H9 (cell line): ENCODE measurements at regions not wholly inside any gene's neighbourhood (a gene's known extent, or its start where the extent isn't known, plus 50 kb on each side); places are given as distances from the start of the nearest gene placed in this dataset.
A peak's percentile ranks its signal among the peaks of the same experiment; 100 is the strongest.

Source experiments
- DNase-seq: peaks from one replicate; pipeline ENCODE4 v3.0.0-alpha.2; 2017
- H2AFZ ChIP-seq: one replicate; pipeline ENCODE4 v1.6.1; 2013; ENCODE audit warnings: mild to moderate bottlenecking, low read length, control low read depth, moderate library complexity
- H2AK5ac ChIP-seq: 2 replicates; pipeline ENCODE4 v1.6.1; 2013; ENCODE audit warnings: low read length, control low read depth, mixed read lengths; ENCODE audit not compliant: insufficient read length
- H2BK120ac ChIP-seq: one replicate; pipeline ENCODE4 v1.6.1; 2013; ENCODE audit warnings: low read depth, mild to moderate bottlenecking, low read length, control low read depth, inconsistent platforms; ENCODE audit not compliant: poor library complexity, severe bottlenecking
- H2BK12ac ChIP-seq: 2 replicates; pipeline ENCODE4 v1.6.1; 2013; ENCODE audit warnings: low read length, control low read depth, mixed read lengths, low read depth; ENCODE audit not compliant: insufficient read length
- H2BK15ac ChIP-seq: 2 replicates; pipeline ENCODE4 v1.6.1; 2013; ENCODE audit warnings: low read depth, low read length, control low read depth
- H2BK20ac ChIP-seq: one replicate; pipeline ENCODE4 v1.6.1; 2013; ENCODE audit warnings: low read depth, mild to moderate bottlenecking, low read length, control low read depth, inconsistent platforms; ENCODE audit not compliant: poor library complexity, severe bottlenecking
- H2BK5ac ChIP-seq: 2 replicates; pipeline ENCODE4 v1.6.1; 2013; ENCODE audit warnings: low read length, control low read depth, mixed read lengths; ENCODE audit not compliant: insufficient read length
- H3K14ac ChIP-seq: 2 replicates; pipeline ENCODE4 v1.6.1; 2013; ENCODE audit warnings: low read length, control low read depth; ENCODE audit not compliant: insufficient read depth
- H3K18ac ChIP-seq: 2 replicates; pipeline ENCODE4 v1.6.1; 2013; ENCODE audit warnings: low read depth, mild to moderate bottlenecking, mixed read lengths, low read length, control low read depth; ENCODE audit not compliant: insufficient read length
- H3K23ac ChIP-seq: 2 replicates; pipeline ENCODE4 v1.6.1; 2013; ENCODE audit warnings: low read length, control low read depth, mixed read lengths, low read depth; ENCODE audit not compliant: insufficient read length
- H3K23me2 ChIP-seq: 2 replicates; pipeline ENCODE4 v1.6.1; 2013; ENCODE audit warnings: low read depth, mild to moderate bottlenecking, mixed read lengths, low read length, control low read depth; ENCODE audit not compliant: insufficient read length, poor library complexity, severe bottlenecking
- H3K27ac ChIP-seq: 2 replicates; pipeline ENCODE4 v1.5.1; 2013; ENCODE audit warnings: low read length, control low read depth, mixed read lengths, low read depth; ENCODE audit not compliant: insufficient read length
- H3K27me3 ChIP-seq: 2 replicates; pipeline ENCODE4 v1.6.1; 2013; ENCODE audit warnings: low read length, control low read depth, inconsistent platforms; ENCODE audit not compliant: insufficient read depth
- H3K4ac ChIP-seq: 2 replicates; pipeline ENCODE4 v1.6.1; 2013; ENCODE audit warnings: low read depth, mild to moderate bottlenecking, control low read depth, inconsistent platforms, low read length, moderate library complexity
- H3K4me1 ChIP-seq: 2 replicates; pipeline ENCODE4 v1.6.1; 2013; ENCODE audit warnings: low read length, control low read depth, inconsistent platforms; ENCODE audit not compliant: insufficient read depth
- H3K4me2 ChIP-seq: 2 replicates; pipeline ENCODE4 v1.6.1; 2013; ENCODE audit warnings: low read length, control low read depth, mixed read lengths; ENCODE audit not compliant: insufficient read length, insufficient read depth
- H3K56ac ChIP-seq: 2 replicates; pipeline ENCODE4 v1.6.1; 2013; ENCODE audit warnings: low read depth, mild to moderate bottlenecking, mixed read lengths, low read length, control low read depth; ENCODE audit not compliant: insufficient read length
- H3K79me1 ChIP-seq: 2 replicates; pipeline ENCODE4 v1.6.1; 2013; ENCODE audit warnings: low read depth, mild to moderate bottlenecking, moderate library complexity, low read length, control low read depth, inconsistent platforms; ENCODE audit not compliant: insufficient read depth, poor library complexity, severe bottlenecking
- H3K79me2 ChIP-seq: 2 replicates; pipeline ENCODE4 v1.6.1; 2013; ENCODE audit warnings: low read length, control low read depth, inconsistent platforms; ENCODE audit not compliant: insufficient read depth
- H3K9ac ChIP-seq: 2 replicates; pipeline ENCODE4 v1.6.1; 2013; ENCODE audit warnings: low read length, control low read depth, mixed read lengths; ENCODE audit not compliant: insufficient read length; ENCODE audit errors: extremely low read depth
- H3K9me3 ChIP-seq: one replicate; pipeline ENCODE4 v1.6.1; 2013; ENCODE audit warnings: low read depth, low read length, inconsistent platforms; ENCODE audit not compliant: control insufficient read depth
- H3T11ph ChIP-seq: one replicate; pipeline ENCODE4 v1.6.1; 2013; ENCODE audit warnings: mild to moderate bottlenecking, low read length, control low read depth, inconsistent platforms
- H4K20me1 ChIP-seq: one replicate; pipeline ENCODE4 v1.6.1; 2013; ENCODE audit not compliant: control insufficient read depth, insufficient read length, insufficient read depth
- H4K5ac ChIP-seq: 2 replicates; pipeline ENCODE4 v1.6.1; 2013; ENCODE audit warnings: low read depth, mild to moderate bottlenecking, mixed read lengths, low read length, control low read depth; ENCODE audit not compliant: insufficient read length
- H4K8ac ChIP-seq: replicated peaks from 2 replicates; pipeline ENCODE4 v1.6.1; 2013; ENCODE audit warnings: low read length, control low read depth, mixed read lengths, low read depth; ENCODE audit not compliant: insufficient read length
- H4K91ac ChIP-seq: 2 replicates; pipeline ENCODE4 v1.6.1; 2013; ENCODE audit warnings: low read depth, mild to moderate bottlenecking, moderate library complexity, mixed read lengths, low read length, control low read depth; ENCODE audit not compliant: insufficient read length
- H3K27ac Mint-ChIP-seq, 3 experiments: 2 replicates in 2 of 3; 3 replicates in 1 of 3; pipeline ENCODE4 v1.8.0; 2020 to 2021; ENCODE audit warnings: mixed read lengths in 3 of 3, mild to moderate bottlenecking in 1 of 3, moderate library complexity in 1 of 3
- H3K27me3 Mint-ChIP-seq: 2 replicates; pipeline ENCODE4 v1.8.0; 2021; ENCODE audit warnings: low read depth, mild to moderate bottlenecking, moderate library complexity, mixed read lengths
- H3K36me3 Mint-ChIP-seq, 3 experiments: 2 replicates in 2 of 3; 3 replicates in 1 of 3; pipeline ENCODE4 v1.8.0; 2020 to 2021; ENCODE audit warnings: low read depth in 3 of 3, mixed read lengths in 3 of 3; ENCODE audit not compliant: insufficient read depth in 1 of 3
- H3K4me1 Mint-ChIP-seq, 2 experiments: 2 replicates each; pipeline ENCODE4 v1.8.0; 2020; ENCODE audit warnings: mixed read lengths in 2 of 2
- H3K4me3 Mint-ChIP-seq, 2 experiments: 2 replicates in 1 of 2; 3 replicates in 1 of 2; pipeline ENCODE4 v1.8.0; 2020 to 2021; ENCODE audit warnings: mild to moderate bottlenecking in 2 of 2, mixed read lengths in 2 of 2, moderate library complexity in 1 of 2
- H3K9me3 Mint-ChIP-seq, 2 experiments: 2 replicates in 1 of 2; 3 replicates in 1 of 2; pipeline ENCODE4 v1.8.0; 2020; ENCODE audit warnings: mild to moderate bottlenecking in 2 of 2, mixed read lengths in 2 of 2, moderate library complexity in 1 of 2
- WGBS: extraction: QIAGEN DNeasy Blood & Tissue Kit; methylation state at CpG from one replicate; pipeline ENCODE4 v1.1.7; 2013; ENCODE audit warnings: missing lambda C conversion rate, low lambda C conversion rate, mixed read lengths; ENCODE audit not compliant: insufficient read length; ENCODE audit errors: extremely low coverage; 5-methylcytosine and 5-hydroxymethylcytosine counted together
- TF ChIP-seq, protein P1 (sequence below): fragments of 200-600 bp; sonication (generic); conservative IDR thresholded peaks from 3 replicates; pipeline ENCODE4 v1.8.0; 2021; ENCODE audit warnings: antibody characterized with exemption, mild to moderate bottlenecking

GRCh38 chr5:173488144-173488543 lies 128.3 kb downstream of the BOD1 start:
- H3K9me3 Mint-ChIP-seq, result no peaks in the 10 kb centered on the region
- no peak overlapping the region for H2BK5ac ChIP-seq

More at GRCh38 chr5:173488144-173488543, 128.3 kb downstream of the BOD1 start:
- Histone ChIP-seq H2BK20ac (no peak overlapping the region), H3K79me1 (no peaks in the 10 kb centered on the region), H3K9ac (no peak overlapping the region), H3K14ac (no peak overlapping the region; the same call in 1 of the 2 replicates), H2AFZ (no peak overlapping the region), H3K4me2 (no peak overlapping the region), H3K56ac (no peak overlapping the region), H3K4ac (no peak overlapping the region), H2BK120ac (no peak overlapping the region), H2BK15ac (no peak overlapping the region), H3K18ac (no peak overlapping the region), H2BK12ac (no peak overlapping the region), H3K9me3 (no peaks in the 10 kb centered on the region), H3K27ac (no peak overlapping the region), H4K20me1 (no peaks in the 10 kb centered on the region), H3K79me2 (no peaks in the 10 kb centered on the region), H4K5ac (no peak overlapping the region), H3K4me1 (no peaks in the 10 kb centered on the region), H3K23me2 (no peaks in the 10 kb centered on the region), H2AK5ac (no peak overlapping the region), H4K91ac (no peak overlapping the region), H3K23ac (no peak overlapping the region), H3T11ph (no peak overlapping the region), H3K27me3 (no peaks in the 10 kb centered on the region; the same call in 1 of the 2 replicates), H4K8ac (no peak overlapping the region)
- Mint-ChIP-seq H3K36me3 (no peaks in the 10 kb centered on the region), H3K4me3 (no peak overlapping the region), H3K4me1 (peaks cover 0 to 3% of the 10 kb centered on the region in 2 experiments; a peak in 1 of 4 replicates), H3K27ac (no peak overlapping the region), H3K27me3 (peaks cover 11% of the 10 kb centered on the region)
- TF ChIP-seq, protein P1, sequence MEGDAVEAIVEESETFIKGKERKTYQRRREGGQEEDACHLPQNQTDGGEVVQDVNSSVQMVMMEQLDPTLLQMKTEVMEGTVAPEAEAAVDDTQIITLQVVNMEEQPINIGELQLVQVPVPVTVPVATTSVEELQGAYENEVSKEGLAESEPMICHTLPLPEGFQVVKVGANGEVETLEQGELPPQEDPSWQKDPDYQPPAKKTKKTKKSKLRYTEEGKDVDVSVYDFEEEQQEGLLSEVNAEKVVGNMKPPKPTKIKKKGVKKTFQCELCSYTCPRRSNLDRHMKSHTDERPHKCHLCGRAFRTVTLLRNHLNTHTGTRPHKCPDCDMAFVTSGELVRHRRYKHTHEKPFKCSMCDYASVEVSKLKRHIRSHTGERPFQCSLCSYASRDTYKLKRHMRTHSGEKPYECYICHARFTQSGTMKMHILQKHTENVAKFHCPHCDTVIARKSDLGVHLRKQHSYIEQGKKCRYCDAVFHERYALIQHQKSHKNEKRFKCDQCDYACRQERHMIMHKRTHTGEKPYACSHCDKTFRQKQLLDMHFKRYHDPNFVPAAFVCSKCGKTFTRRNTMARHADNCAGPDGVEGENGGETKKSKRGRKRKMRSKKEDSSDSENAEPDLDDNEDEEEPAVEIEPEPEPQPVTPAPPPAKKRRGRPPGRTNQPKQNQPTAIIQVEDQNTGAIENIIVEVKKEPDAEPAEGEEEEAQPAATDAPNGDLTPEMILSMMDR, result no peak
- peak; percentile 15 for DNase-seq
- WGBS, result no CpG with 5 or more reads among the region's 5 CpGs
